PC-3 (cell line): ENCODE measurements at regions not wholly inside any gene's neighbourhood (a gene's known extent, or its start where the extent isn't known, plus 50 kb on each side); places are given as distances from the start of the nearest gene placed in this dataset.

Source experiments
- ATAC-seq: fragments of 200-7000 bp; cut with Tn5 transposase; 2 replicates; pipeline ENCODE4 v1.9.1; 2020; ENCODE audit warnings: mild to moderate bottlenecking, moderate library complexity
- BruUV-seq: library from RNA; stranded (reverse); fragments of 400-500 nt; replicated peaks from 2 replicates; lab custom pipeline; 2021; lab: Mats Ljungman, UMichigan
- CTCF ChIA-PET: fragments of 300-600 bp; sonication (Branson Sonifier 250); formaldehyde crosslinking; loops from one replicate; lab custom pipeline; 2022; ENCODE audit warnings: antibody characterized with exemption; lab: Charles Lee
- POLR2A ChIA-PET: fragments of 300-600 bp; sonication (Branson Sonifier 250); formaldehyde crosslinking; loops from one replicate; lab custom pipeline; 2022; ENCODE audit warnings: antibody characterized with exemption; ENCODE audit not compliant: unreplicated experiment; lab: Charles Lee
- DNase-seq: peaks from one replicate; pipeline ENCODE4 v3.0.0-alpha.2; 2015
- H2AFZ ChIP-seq: fragments of 300-600 bp; sonication (generic); 2 replicates; pipeline ENCODE4 v1.6.0; 2016; ENCODE audit warnings: antibody characterized with exemption, low read length
- H3F3A ChIP-seq: fragments of 300-600 bp; sonication (generic); one replicate; pipeline ENCODE4 v1.6.0; 2017; ENCODE audit warnings: antibody characterized with exemption, low read length, control low read depth, mild to moderate bottlenecking; ENCODE audit not compliant: unreplicated experiment
- H3K27ac ChIP-seq: fragments of 300-600 bp; sonication (generic); 2 replicates; pipeline ENCODE4 v1.5.1; 2016; ENCODE audit warnings: mild to moderate bottlenecking, low read length
- H3K27me3 ChIP-seq: fragments of 300-600 bp; sonication (generic); 2 replicates; pipeline ENCODE4 v1.6.1; 2016; ENCODE audit warnings: low read length, mixed read lengths
- H3K36me3 ChIP-seq: fragments of 300-600 bp; sonication (generic); 2 replicates; pipeline ENCODE4 v1.6.1; 2016; ENCODE audit warnings: low read depth, mixed run types, low read length, mixed read lengths
- H3K4me1 ChIP-seq: fragments of 300-600 bp; sonication (generic); 2 replicates; pipeline ENCODE4 v1.5.1; 2016; ENCODE audit warnings: low read length; ENCODE audit not compliant: insufficient read depth
- H3K4me2 ChIP-seq: fragments of 300-600 bp; sonication (generic); 2 replicates; pipeline ENCODE4 v1.6.0; 2016; ENCODE audit warnings: low read length
- H3K4me3 ChIP-seq: fragments of 300-600 bp; sonication (generic); 2 replicates; pipeline ENCODE4 v1.5.1; 2016; ENCODE audit warnings: mild to moderate bottlenecking, low read length, mixed read lengths
- H3K79me2 ChIP-seq: fragments of 300-600 bp; sonication (generic); 2 replicates; pipeline ENCODE4 v1.6.1; 2017; ENCODE audit warnings: low read length, mixed read lengths
- H3K9ac ChIP-seq: fragments of 300-600 bp; sonication (generic); 2 replicates; pipeline ENCODE4 v1.6.0; 2016; ENCODE audit warnings: mild to moderate bottlenecking, low read length
- H3K9me2 ChIP-seq: fragments of 300-600 bp; sonication (generic); replicated peaks from 2 replicates; pipeline ENCODE4 v1.6.1; 2016; ENCODE audit warnings: mixed run types, low read length, mixed read lengths
- H3K9me3 ChIP-seq: fragments of 300-600 bp; sonication (generic); 2 replicates; pipeline ENCODE4 v1.6.1; 2016; ENCODE audit warnings: low read length, mixed read lengths
- H4K20me1 ChIP-seq: fragments of 300-600 bp; sonication (generic); 2 replicates; pipeline ENCODE4 v1.6.1; 2016; ENCODE audit warnings: low read length, mixed read lengths
- EZH2 ChIP-seq: fragments of 300-600 bp; sonication (generic); IDR thresholded peaks from one replicate; pipeline ENCODE4 v1.6.1; 2017; ENCODE audit warnings: antibody characterized with exemption, mild to moderate bottlenecking, low read length; ENCODE audit not compliant: unreplicated experiment
- EZH2phosphoT487 ChIP-seq: fragments of 300-600 bp; sonication (generic); IDR thresholded peaks from 2 replicates; pipeline ENCODE4 v1.6.1; 2018; ENCODE audit warnings: mild to moderate bottlenecking, antibody characterized with exemption, low read length, borderline replicate concordance
- intact Hi-C: fragments of 100-400 bp; cut with micrococcal nuclease; formaldehyde crosslinking; loops from 2 replicates; pipeline ENCODE4 v1.9.0; 2023
- TF ChIP-seq, protein P1 (sequence below): fragments of 300-600 bp; sonication (generic); conservative IDR thresholded peaks from 2 replicates; pipeline ENCODE4 v1.5.1; 2017; ENCODE audit warnings: antibody characterized with exemption, low read depth, mild to moderate bottlenecking, low read length

GRCh38 chr3:192061426-192061825, 600.5 kb downstream of the PYDC2 start:
- Histone ChIP-seq H3K79me2 (no peaks in the 10 kb centered on the region), H3K9ac (no peak overlapping the region), H3K36me3 (no peaks in the 10 kb centered on the region), H3K4me2 (no peak overlapping the region), H3K9me3 (no peaks in the 10 kb centered on the region), H4K20me1 (no peaks in the 10 kb centered on the region), H3K27me3 (no peaks in the 10 kb centered on the region), H3K4me1 (no peaks in the 10 kb centered on the region), H2AFZ (no peak overlapping the region), H3F3A (no peaks in the 10 kb centered on the region), H3K27ac (no peak overlapping the region), H3K9me2 (no peaks in the 10 kb centered on the region), H3K4me3 (no peak overlapping the region)
- ATAC-seq, result no peak
- intact Hi-C loops, result no loop called here
- CTCF ChIA-PET, result no interaction called here
- POLR2A ChIA-PET, result no interaction called here
- no peak for TF ChIP-seq EZH2phosphoT487
- TF ChIP-seq, protein P1, sequence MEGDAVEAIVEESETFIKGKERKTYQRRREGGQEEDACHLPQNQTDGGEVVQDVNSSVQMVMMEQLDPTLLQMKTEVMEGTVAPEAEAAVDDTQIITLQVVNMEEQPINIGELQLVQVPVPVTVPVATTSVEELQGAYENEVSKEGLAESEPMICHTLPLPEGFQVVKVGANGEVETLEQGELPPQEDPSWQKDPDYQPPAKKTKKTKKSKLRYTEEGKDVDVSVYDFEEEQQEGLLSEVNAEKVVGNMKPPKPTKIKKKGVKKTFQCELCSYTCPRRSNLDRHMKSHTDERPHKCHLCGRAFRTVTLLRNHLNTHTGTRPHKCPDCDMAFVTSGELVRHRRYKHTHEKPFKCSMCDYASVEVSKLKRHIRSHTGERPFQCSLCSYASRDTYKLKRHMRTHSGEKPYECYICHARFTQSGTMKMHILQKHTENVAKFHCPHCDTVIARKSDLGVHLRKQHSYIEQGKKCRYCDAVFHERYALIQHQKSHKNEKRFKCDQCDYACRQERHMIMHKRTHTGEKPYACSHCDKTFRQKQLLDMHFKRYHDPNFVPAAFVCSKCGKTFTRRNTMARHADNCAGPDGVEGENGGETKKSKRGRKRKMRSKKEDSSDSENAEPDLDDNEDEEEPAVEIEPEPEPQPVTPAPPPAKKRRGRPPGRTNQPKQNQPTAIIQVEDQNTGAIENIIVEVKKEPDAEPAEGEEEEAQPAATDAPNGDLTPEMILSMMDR, result no peak
- no peak for TF ChIP-seq EZH2
- no TSS peak for BruUV-seq
- DNase-seq, result no peak

GRCh38 chr3:192062186-192062585, 601.2 kb downstream of the PYDC2 start:
- TF ChIP-seq EZH2 (no peak), EZH2phosphoT487 (no peak)
- TF ChIP-seq, protein P1, result no peak
- Histone ChIP-seq H3K27ac (no peak overlapping the region), H4K20me1 (no peaks in the 10 kb centered on the region), H3K4me2 (no peak overlapping the region), H3K36me3 (no peaks in the 10 kb centered on the region), H3K4me3 (no peak overlapping the region), H3K9ac (no peak overlapping the region), H3K27me3 (no peaks in the 10 kb centered on the region), H3K4me1 (no peaks in the 10 kb centered on the region), H3K9me3 (no peaks in the 10 kb centered on the region), H3K9me2 (no peaks in the 10 kb centered on the region), H2AFZ (no peak overlapping the region), H3K79me2 (no peaks in the 10 kb centered on the region), H3F3A (no peaks in the 10 kb centered on the region)
- no peak for DNase-seq
- no TSS peak for BruUV-seq
- POLR2A ChIA-PET, result no interaction called here
- ATAC-seq, result no peak
- CTCF ChIA-PET, result no interaction called here
- intact Hi-C loops, result no loop called here

DNA sequence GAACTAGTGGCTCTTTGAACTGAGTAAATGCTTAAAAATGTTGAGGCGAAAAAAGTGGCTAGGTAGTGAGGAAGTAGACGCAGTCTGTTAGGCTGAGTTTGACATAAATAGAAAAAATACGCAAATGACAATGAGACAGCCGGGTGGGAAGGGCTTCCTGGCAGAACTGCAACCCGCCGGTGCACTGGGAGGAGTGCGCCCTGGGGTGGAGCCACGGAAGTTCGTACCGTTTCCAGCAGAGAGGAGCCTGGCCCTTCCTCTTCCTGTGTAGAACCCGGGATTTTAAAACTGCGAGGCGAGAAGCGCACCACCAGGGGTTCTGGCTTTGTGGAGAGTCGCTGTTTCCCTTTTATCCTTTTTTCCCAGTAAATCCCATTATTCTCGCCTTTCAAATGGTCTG, 602.6 kb downstream of the PYDC2 start:
- ATAC-seq (no peak), DNase-seq (no peak)
- Histone ChIP-seq H3K27ac (no peak overlapping the region), H4K20me1 (no peaks in the 10 kb centered on the region), H3F3A (no peaks in the 10 kb centered on the region), H2AFZ (no peak overlapping the region), H3K4me1 (no peaks in the 10 kb centered on the region), H3K27me3 (no peaks in the 10 kb centered on the region), H3K9me2 (no peaks in the 10 kb centered on the region), H3K9ac (no peak overlapping the region), H3K36me3 (no peaks in the 10 kb centered on the region), H3K79me2 (no peaks in the 10 kb centered on the region), H3K4me2 (no peak overlapping the region), H3K4me3 (no peak overlapping the region), H3K9me3 (no peaks in the 10 kb centered on the region)
- ChIA-PET CTCF (no interaction called here), POLR2A (no interaction called here)
- TF ChIP-seq, protein P1, result no peak
- no peak for TF ChIP-seq EZH2
- no peak for TF ChIP-seq EZH2phosphoT487
- intact Hi-C loops, result no loop called here
- BruUV-seq, result no TSS peak
